PC-9 (cell line): ENCODE measurements at regions not wholly inside any gene's neighbourhood (a gene's known extent, or its start where the extent isn't known, plus 50 kb on each side); places are given as distances from the start of the nearest gene placed in this dataset.

Source experiments
- BruUV-seq: library from RNA; stranded (reverse); fragments of 400-500 nt; replicated peaks from 2 replicates; lab custom pipeline; 2021; lab: Mats Ljungman, UMichigan
- CTCF ChIA-PET: fragments of 300-600 bp; sonication (Branson Sonifier 250); formaldehyde crosslinking; loops from one replicate; lab custom pipeline; 2022; ENCODE audit warnings: antibody characterized with exemption; lab: Charles Lee
- POLR2A ChIA-PET: fragments of 300-600 bp; sonication (Branson Sonifier 250); formaldehyde crosslinking; loops from one replicate; lab custom pipeline; 2022; ENCODE audit warnings: antibody characterized with exemption; ENCODE audit not compliant: unreplicated experiment; lab: Charles Lee
- DNase-seq, 2 experiments: peaks; one replicate each; pipeline versions ENCODE4 v3.0.0 to v3.0.0-alpha.2; 2015 to 2022; ENCODE audit warnings: mixed read lengths in 1 of 2
- H2AFZ ChIP-seq: fragments of 200-600 bp; sonication (generic); 2 replicates; pipeline ENCODE4 v1.8.1; 2017; ENCODE audit warnings: antibody characterized with exemption
- H3F3A ChIP-seq: fragments of 200-600 bp; sonication (generic); 2 replicates; pipeline ENCODE4 v1.8.1; 2017; ENCODE audit warnings: antibody characterized with exemption, mild to moderate bottlenecking, low read depth; ENCODE audit not compliant: insufficient read depth
- H3K27ac ChIP-seq: fragments of 200-600 bp; sonication (generic); 2 replicates; pipeline ENCODE4 v1.6.1; 2016; ENCODE audit warnings: mixed run types
- H3K27me3 ChIP-seq: fragments of 200-600 bp; sonication (generic); 2 replicates; pipeline ENCODE4 v1.6.1; 2016; ENCODE audit warnings: low read depth, mixed run types; ENCODE audit not compliant: insufficient read depth
- H3K36me3 ChIP-seq: fragments of 200-600 bp; sonication (generic); 2 replicates; pipeline ENCODE4 v1.6.1; 2016; ENCODE audit warnings: low read depth, mixed run types
- H3K4me1 ChIP-seq: fragments of 200-600 bp; sonication (generic); replicated peaks from 2 replicates; pipeline ENCODE4 v1.6.1; 2016; ENCODE audit warnings: mixed run types; ENCODE audit not compliant: insufficient read depth
- H3K4me2 ChIP-seq: fragments of 200-600 bp; sonication (generic); 2 replicates; pipeline ENCODE4 v1.6.1; 2017; ENCODE audit warnings: mixed run types
- H3K4me3 ChIP-seq: fragments of 200-600 bp; sonication (generic); 2 replicates; pipeline ENCODE4 v1.6.1; 2016; ENCODE audit warnings: mixed run types
- H3K79me2 ChIP-seq: fragments of 200-600 bp; sonication (generic); 2 replicates; pipeline ENCODE4 v1.6.1; 2017; ENCODE audit warnings: low read depth, mixed run types
- H3K9me2 ChIP-seq: fragments of 200-600 bp; sonication (generic); 2 replicates; pipeline ENCODE4 v1.8.1; 2017; ENCODE audit warnings: mild to moderate bottlenecking; ENCODE audit not compliant: insufficient read depth
- H3K9me3 ChIP-seq: fragments of 200-600 bp; sonication (generic); 2 replicates; pipeline ENCODE4 v1.8.1; 2016; ENCODE audit warnings: low read depth; ENCODE audit not compliant: insufficient read depth
- H4K20me1 ChIP-seq: fragments of 200-600 bp; sonication (generic); 2 replicates; pipeline ENCODE4 v1.8.1; 2017; ENCODE audit not compliant: insufficient read depth
- EZH2 ChIP-seq: fragments of 200-600 bp; sonication (generic); IDR thresholded peaks from 2 replicates; pipeline ENCODE4 v1.8.0; 2017; ENCODE audit warnings: antibody characterized with exemption, low read depth
- intact Hi-C: fragments of 100-400 bp; cut with micrococcal nuclease; formaldehyde crosslinking; loops from one replicate; pipeline ENCODE4 v1.10.0; 2022; ENCODE audit not compliant: unreplicated experiment
- TF ChIP-seq, protein P1 (sequence below): fragments of 200-600 bp; sonication (generic); conservative IDR thresholded peaks from 2 replicates; pipeline ENCODE4 v1.6.1; 2017; ENCODE audit warnings: mixed run types, antibody characterized with exemption, mild to moderate bottlenecking, moderate library complexity

DNA sequence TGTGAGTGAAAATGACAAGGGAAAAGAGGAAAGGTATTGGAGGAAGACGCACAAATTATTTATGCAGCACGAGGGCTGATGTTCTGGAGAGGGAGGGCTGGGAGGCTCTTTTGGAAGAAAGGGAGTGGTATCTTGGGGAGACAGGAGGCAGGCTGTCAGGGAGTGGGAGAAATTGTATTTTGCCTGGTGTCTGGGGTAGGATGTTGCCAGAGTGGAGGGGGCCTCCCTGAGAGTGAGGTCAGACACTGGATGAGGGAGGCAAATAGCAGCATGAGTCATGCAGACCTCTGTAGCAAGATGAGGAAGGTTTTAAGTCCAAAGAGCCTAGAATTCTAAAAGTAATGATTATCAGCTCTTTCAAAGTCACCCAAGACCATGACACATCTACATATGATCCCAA, 158.0 kb downstream of the DMRT2 start:
- no peaks in the 10 kb centered on the region for H3K9me2 ChIP-seq
- no peaks in the 10 kb centered on the region for H3F3A ChIP-seq
- H3K79me2 ChIP-seq: no peaks in the 10 kb centered on the region
- H3K4me2 ChIP-seq: no peak overlapping the region
- H3K4me3 ChIP-seq: no peak overlapping the region
- H3K4me1 ChIP-seq: no peaks in the 10 kb centered on the region
- H3K27me3 ChIP-seq: no peaks in the 10 kb centered on the region
- no TSS peak for BruUV-seq
- H4K20me1 ChIP-seq: no peaks in the 10 kb centered on the region
- no peaks in the 10 kb centered on the region for H3K9me3 ChIP-seq
- H2AFZ ChIP-seq: no peak overlapping the region
- ChIA-PET CTCF (no interaction called here), POLR2A (no interaction called here)
- TF ChIP-seq EZH2: no peak
- TF ChIP-seq, protein P1, sequence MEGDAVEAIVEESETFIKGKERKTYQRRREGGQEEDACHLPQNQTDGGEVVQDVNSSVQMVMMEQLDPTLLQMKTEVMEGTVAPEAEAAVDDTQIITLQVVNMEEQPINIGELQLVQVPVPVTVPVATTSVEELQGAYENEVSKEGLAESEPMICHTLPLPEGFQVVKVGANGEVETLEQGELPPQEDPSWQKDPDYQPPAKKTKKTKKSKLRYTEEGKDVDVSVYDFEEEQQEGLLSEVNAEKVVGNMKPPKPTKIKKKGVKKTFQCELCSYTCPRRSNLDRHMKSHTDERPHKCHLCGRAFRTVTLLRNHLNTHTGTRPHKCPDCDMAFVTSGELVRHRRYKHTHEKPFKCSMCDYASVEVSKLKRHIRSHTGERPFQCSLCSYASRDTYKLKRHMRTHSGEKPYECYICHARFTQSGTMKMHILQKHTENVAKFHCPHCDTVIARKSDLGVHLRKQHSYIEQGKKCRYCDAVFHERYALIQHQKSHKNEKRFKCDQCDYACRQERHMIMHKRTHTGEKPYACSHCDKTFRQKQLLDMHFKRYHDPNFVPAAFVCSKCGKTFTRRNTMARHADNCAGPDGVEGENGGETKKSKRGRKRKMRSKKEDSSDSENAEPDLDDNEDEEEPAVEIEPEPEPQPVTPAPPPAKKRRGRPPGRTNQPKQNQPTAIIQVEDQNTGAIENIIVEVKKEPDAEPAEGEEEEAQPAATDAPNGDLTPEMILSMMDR: no peak
- H3K36me3 ChIP-seq: no peaks in the 10 kb centered on the region
- DNase-seq: no peak
- no peak overlapping the region for H3K27ac ChIP-seq
- intact Hi-C loops: no loop called here

DNA sequence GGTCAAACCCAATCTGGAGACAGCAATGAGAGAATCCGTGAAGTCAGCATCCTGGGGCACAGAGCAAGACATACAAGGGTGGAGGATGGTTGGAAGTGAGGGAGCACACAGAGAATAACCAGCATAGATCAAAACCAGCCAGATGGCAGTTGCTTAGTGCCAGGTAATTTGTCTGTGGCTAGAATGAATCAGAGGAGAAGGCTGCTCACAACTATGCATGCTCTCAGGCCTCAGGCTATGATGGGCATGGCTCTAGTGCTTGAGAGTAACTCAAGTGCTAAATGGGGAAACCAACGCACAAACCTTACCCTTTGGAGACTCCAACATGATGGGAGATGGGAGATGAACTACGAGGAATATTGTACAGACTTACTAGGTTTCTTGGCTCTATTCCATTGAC, 160.8 kb downstream of the DMRT2 start:
- intact Hi-C loops: no loop called here
- no peaks in the 10 kb centered on the region for H3K79me2 ChIP-seq
- BruUV-seq: no TSS peak
- no peaks in the 10 kb centered on the region for H3K9me2 ChIP-seq
- no peak overlapping the region for H3K4me3 ChIP-seq
- no peaks in the 10 kb centered on the region for H3K9me3 ChIP-seq
- H2AFZ ChIP-seq: no peak overlapping the region
- no peaks in the 10 kb centered on the region for H4K20me1 ChIP-seq
- no peak for DNase-seq
- no peak overlapping the region for H3K4me2 ChIP-seq
- H3K4me1 ChIP-seq: no peaks in the 10 kb centered on the region
- ChIA-PET POLR2A (no interaction called here), CTCF (no interaction called here)
- no peaks in the 10 kb centered on the region for H3K36me3 ChIP-seq
- no peaks in the 10 kb centered on the region for H3F3A ChIP-seq
- no peak for TF ChIP-seq EZH2
- TF ChIP-seq, protein P1: no peak
- no peak overlapping the region for H3K27ac ChIP-seq
- H3K27me3 ChIP-seq: no peaks in the 10 kb centered on the region

- Histone ChIP-seq H3K4me1 (no peaks in the 10 kb centered on the region), H3K27me3 (no peaks in the 10 kb centered on the region), H3K36me3 (no peaks in the 10 kb centered on the region), H3K4me2 (no peak overlapping the region), H3K4me3 (no peak overlapping the region), H3K9me2 (no peaks in the 10 kb centered on the region), H3K9me3 (no peaks in the 10 kb centered on the region), H3K79me2 (no peaks in the 10 kb centered on the region), H3F3A (no peaks in the 10 kb centered on the region), H4K20me1 (no peaks in the 10 kb centered on the region), H2AFZ (no peak overlapping the region), H3K27ac (no peak overlapping the region)
- CTCF ChIA-PET: no interaction called here
- no TSS peak for BruUV-seq
- intact Hi-C loops: no loop called here
- no peak for DNase-seq
- TF ChIP-seq EZH2: no peak
- TF ChIP-seq, protein P1: no peak
- POLR2A ChIA-PET: no interaction called here
Measured at GRCh38 chr9:1216532-1216931, 166.4 kb downstream of the DMRT2 start.
